MG63 (cell line): ENCODE measurements at regions not wholly inside any gene's neighbourhood (a gene's known extent, or its start where the extent isn't known, plus 50 kb on each side); places are given as distances from the start of the nearest gene placed in this dataset.
"Not testable (repeated sequence)": the region's sequence is repeated elsewhere in the genome, so short reads cannot be mapped to it uniquely, and the experiment has no call there.

Experiments
- DNase-seq: peaks from one replicate; pipeline ENCODE4 v3.0.0-alpha.2; 2020
- H3K27me3 ChIP-seq: fragments of 250-450 bp; sonication (Bioruptor Pico); 2 replicates; pipeline ENCODE4 v1.5.1; 2020; ENCODE audit warnings: mild to moderate bottlenecking, moderate library complexity
- H3K36me3 ChIP-seq: fragments of 250-450 bp; sonication (Bioruptor Pico); 2 replicates; pipeline ENCODE4 v1.5.1; 2020; ENCODE audit warnings: mild to moderate bottlenecking, moderate library complexity
- H3K4me3 ChIP-seq: fragments of 250-450 bp; sonication (Bioruptor Pico); 2 replicates; pipeline ENCODE4 v1.5.1; 2020; ENCODE audit warnings: mild to moderate bottlenecking, moderate library complexity
- H3K9me3 ChIP-seq: fragments of 250-450 bp; sonication (Bioruptor Pico); 2 replicates; pipeline ENCODE4 v1.5.1; 2020; ENCODE audit warnings: mild to moderate bottlenecking, moderate library complexity

GRCh38 chr1:226461087-226461486 lies 53.2 kb upstream of the PARP1 start:
- H3K4me3 ChIP-seq, result no peak overlapping the region
- H3K9me3 ChIP-seq, result no peaks in the 10 kb centered on the region
- H3K36me3 ChIP-seq, result no peaks in the 10 kb centered on the region
- no peak for DNase-seq
- no peaks in the 10 kb centered on the region for H3K27me3 ChIP-seq

- H3K27me3 ChIP-seq, result peaks cover 4% of the 10 kb centered on the region
- H3K9me3 ChIP-seq, result no peaks in the 10 kb centered on the region
- H3K36me3 ChIP-seq, result no peaks in the 10 kb centered on the region
- DNase-seq, result no peak
- H3K4me3 ChIP-seq, result no peak overlapping the region
Observed at GRCh38 chr1:226463925-226464586, 56.2 kb upstream of the PARP1 start.

GRCh38 chr1:226464587-226464971 lies 56.7 kb upstream of the PARP1 start:
- H3K36me3 ChIP-seq, H3K9me3 ChIP-seq, H3K27me3 ChIP-seq, H3K4me3 ChIP-seq, DNase-seq: not testable (repeated sequence)

GRCh38 chr1:226466296-226466695 lies 58.4 kb upstream of the PARP1 start:
- DNase-seq, result no peak
- Histone ChIP-seq H3K4me3 (no peak overlapping the region), H3K36me3 (no peaks in the 10 kb centered on the region), H3K27me3 (peaks cover 4% of the 10 kb centered on the region), H3K9me3 (0 out of 2 replicates have a peak, but pooled peaks cover 4% of the 10 kb centered on the region)

- H3K4me3 ChIP-seq, result no peak overlapping the region
- 0 out of 2 replicates have a peak, but pooled peaks cover 4% of the 10 kb centered on the region for H3K9me3 ChIP-seq
- no peaks in the 10 kb centered on the region for H3K36me3 ChIP-seq
- no peak for DNase-seq
- H3K27me3 ChIP-seq, result peaks cover 4% of the 10 kb centered on the region
Observed at GRCh38 chr1:226467443-226467842, 59.5 kb upstream of the PARP1 start.

GRCh38 chr1:226470921-226471866 lies 63.3 kb upstream of the PARP1 start:
- no peak overlapping the region for H3K4me3 ChIP-seq
- H3K36me3 ChIP-seq, result no peaks in the 10 kb centered on the region
- DNase-seq, result no peak
- 0 out of 2 replicates have a peak, but pooled peaks cover 4% of the 10 kb centered on the region for H3K9me3 ChIP-seq
- H3K27me3 ChIP-seq, result peaks cover 4% of the 10 kb centered on the region

- Histone ChIP-seq H3K27me3 (no peaks in the 10 kb centered on the region), H3K9me3 (0 out of 2 replicates have a peak, but pooled peaks cover 4% of the 10 kb centered on the region), H3K4me3 (no peak overlapping the region), H3K36me3 (no peaks in the 10 kb centered on the region)
- no peak for DNase-seq
Observed at GRCh38 chr1:226473325-226473724, 65.4 kb upstream of the PARP1 start.

- DNase-seq, result no peak
- Histone ChIP-seq H3K27me3 (no peaks in the 10 kb centered on the region), H3K9me3 (0 out of 2 replicates have a peak, but pooled peaks cover 4% of the 10 kb centered on the region), H3K4me3 (no peak overlapping the region), H3K36me3 (no peaks in the 10 kb centered on the region)
Observed at GRCh38 chr1:226474041-226474440, 66.1 kb upstream of the PARP1 start.

GRCh38 chr1:226474443-226475141 lies 66.7 kb upstream of the PARP1 start:
- H3K9me3 ChIP-seq, result 0 out of 2 replicates have a peak, but pooled peaks cover 1% of the 10 kb centered on the region
- H3K36me3 ChIP-seq, result no peaks in the 10 kb centered on the region
- DNase-seq, result no peak
- no peaks in the 10 kb centered on the region for H3K27me3 ChIP-seq
- no peak overlapping the region for H3K4me3 ChIP-seq

GRCh38 chr1:226475142-226475511 lies 67.2 kb upstream of the PARP1 start:
- no peak for DNase-seq

GRCh38 chr1:226476066-226476465 lies 68.2 kb upstream of the PARP1 start:
- Histone ChIP-seq H3K9me3 (no peaks in the 10 kb centered on the region), H3K27me3 (no peaks in the 10 kb centered on the region), H3K36me3 (no peaks in the 10 kb centered on the region), H3K4me3 (no peak overlapping the region)
- no peak for DNase-seq

More at GRCh38 chr1:226475142-226475511, 67.2 kb upstream of the PARP1 start:
- H3K9me3 ChIP-seq, result no peaks in the 10 kb centered on the region
- H3K36me3 ChIP-seq, result no peaks in the 10 kb centered on the region
- H3K4me3 ChIP-seq, result no peak overlapping the region
- H3K27me3 ChIP-seq, result no peaks in the 10 kb centered on the region

GRCh38 chr1:226476648-226477319 lies 68.9 kb upstream of the PARP1 start:
- Histone ChIP-seq H3K36me3 (no peaks in the 10 kb centered on the region), H3K27me3 (no peaks in the 10 kb centered on the region), H3K4me3 (no peak overlapping the region), H3K9me3 (no peaks in the 10 kb centered on the region)
- DNase-seq, result no peak

- H3K4me3 ChIP-seq, result no peak overlapping the region
- no peaks in the 10 kb centered on the region; the same call in 1 of the 2 replicates for H3K27me3 ChIP-seq
- H3K36me3 ChIP-seq, result no peaks in the 10 kb centered on the region
- DNase-seq, result no peak
- H3K9me3 ChIP-seq, result no peaks in the 10 kb centered on the region
Observed at GRCh38 chr1:226479474-226479873, 69.1 kb upstream of the STUM start.

GRCh38 chr1:226480461-226480860 lies 68.1 kb upstream of the STUM start:
- no peaks in the 10 kb centered on the region for H3K36me3 ChIP-seq
- DNase-seq, result no peak
- H3K4me3 ChIP-seq, result no peak overlapping the region
- no peaks in the 10 kb centered on the region; the same call in 1 of the 2 replicates for H3K27me3 ChIP-seq
- H3K9me3 ChIP-seq, result no peaks in the 10 kb centered on the region

GRCh38 chr1:226481133-226481532 lies 67.4 kb upstream of the STUM start:
- H3K36me3 ChIP-seq, result no peaks in the 10 kb centered on the region
- no peak for DNase-seq
- H3K9me3 ChIP-seq, result no peaks in the 10 kb centered on the region
- H3K4me3 ChIP-seq, result no peak overlapping the region
- no peaks in the 10 kb centered on the region; the same call in 1 of the 2 replicates for H3K27me3 ChIP-seq

- no peak for DNase-seq
- Histone ChIP-seq H3K9me3 (no peaks in the 10 kb centered on the region), H3K27me3 (no peaks in the 10 kb centered on the region; the same call in 1 of the 2 replicates), H3K36me3 (no peaks in the 10 kb centered on the region), H3K4me3 (no peak overlapping the region)
Observed at GRCh38 chr1:226482196-226482595, 66.4 kb upstream of the STUM start.
